ENCODE measurements at regions not wholly inside any gene's neighbourhood (a gene's known extent, or its start where the extent isn't known, plus 50 kb on each side); places are given as distances from the start of the nearest gene placed in this dataset.

DNA sequence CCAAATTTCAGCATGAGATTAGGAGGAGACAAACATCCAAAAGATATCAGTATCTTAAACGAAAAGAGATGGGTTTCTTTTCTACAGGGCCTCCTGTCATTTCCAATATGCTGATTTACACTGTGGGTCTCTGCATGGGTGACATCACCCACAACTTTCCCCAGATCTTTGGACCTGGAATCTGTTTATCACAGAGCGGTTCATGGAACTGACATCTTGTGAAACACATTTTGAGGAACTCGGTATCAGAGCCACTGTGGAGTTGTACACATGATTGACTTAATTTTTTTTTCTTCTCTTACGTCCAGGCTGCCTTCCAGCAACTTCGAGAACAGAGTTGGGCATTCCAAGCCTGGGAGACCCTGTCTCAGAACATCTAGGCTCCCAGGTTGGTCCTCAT, 80.2 kb upstream of the SERP2 start:
- DNase-seq = no peak

DNA sequence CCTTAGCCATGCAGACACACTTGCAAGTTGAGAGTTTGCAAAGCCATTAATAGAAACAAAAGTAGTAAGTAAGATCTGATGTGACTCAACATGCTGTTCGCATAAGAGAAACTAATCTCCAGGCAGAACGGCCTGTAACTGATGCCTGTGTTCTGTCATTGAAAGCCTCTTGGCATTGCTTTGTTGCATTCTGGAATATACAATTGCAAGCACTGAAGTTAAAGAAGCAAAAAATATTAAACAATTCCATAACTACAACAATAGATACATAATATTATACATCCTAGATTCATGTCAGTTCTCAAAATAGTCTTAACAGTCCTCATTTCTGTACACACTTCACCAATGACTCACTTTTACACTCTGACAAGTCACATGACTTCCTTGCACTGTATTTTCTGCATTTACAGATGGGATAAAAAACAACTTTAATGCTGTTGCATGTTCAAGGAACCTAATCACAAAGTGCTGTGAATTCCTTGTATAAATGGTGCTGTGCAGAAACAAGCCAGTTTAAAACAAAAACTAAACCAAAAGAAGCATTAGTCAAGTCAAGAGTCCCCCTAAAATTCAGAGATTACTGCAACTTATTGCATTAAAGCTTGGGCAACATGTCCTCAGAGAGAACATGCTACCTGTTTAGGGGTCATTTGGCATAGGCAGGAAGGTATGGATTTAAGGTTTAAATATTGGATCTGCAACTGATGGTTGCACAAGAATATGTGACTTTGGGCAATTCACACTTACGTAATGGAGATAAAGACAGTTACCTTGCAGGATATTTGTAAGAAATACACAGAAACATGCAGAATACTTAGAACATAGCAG, 79.5 kb upstream of the SERP2 start:
- DNase-seq = no peak

DNA sequence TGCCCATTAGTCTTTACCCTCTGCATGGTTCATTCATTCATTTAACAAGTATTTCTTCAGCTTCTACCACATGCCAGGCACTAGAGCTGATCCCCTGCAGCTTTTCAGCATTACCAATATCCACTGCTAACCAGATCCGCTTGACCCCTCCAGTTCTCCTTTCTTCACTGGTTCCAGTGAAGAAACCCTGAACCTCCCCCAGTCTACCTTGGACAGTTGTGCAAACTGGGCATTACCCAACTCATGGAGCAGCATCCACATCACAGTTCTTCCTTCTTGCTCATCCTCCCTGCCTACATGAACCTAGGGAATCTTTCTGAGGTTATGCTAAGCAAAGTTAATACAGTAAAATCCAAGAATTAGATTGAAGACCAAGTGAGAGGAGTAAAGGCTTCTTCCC, 78.7 kb upstream of the SERP2 start:
- no peak for DNase-seq

DNA sequence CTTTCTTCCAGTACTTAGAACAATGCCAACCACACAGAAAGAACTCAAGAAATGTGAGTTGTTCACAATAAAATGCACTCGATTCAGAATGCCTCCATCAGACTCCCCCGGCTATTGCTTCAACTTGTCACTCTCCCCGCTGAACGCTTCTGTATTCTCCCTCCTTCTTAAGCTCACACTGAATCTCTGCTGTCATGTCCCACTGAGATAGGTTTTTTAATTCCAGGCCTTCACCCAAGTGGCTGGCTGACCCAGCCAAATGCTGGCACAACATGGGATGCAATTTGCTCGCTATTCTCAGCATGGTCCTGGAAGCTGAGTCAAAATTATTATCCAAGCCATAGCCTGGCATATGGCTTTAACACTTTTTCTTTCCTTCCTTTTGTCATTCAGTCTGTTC, 76.8 kb upstream of the SERP2 start:
- no peak for DNase-seq

DNA sequence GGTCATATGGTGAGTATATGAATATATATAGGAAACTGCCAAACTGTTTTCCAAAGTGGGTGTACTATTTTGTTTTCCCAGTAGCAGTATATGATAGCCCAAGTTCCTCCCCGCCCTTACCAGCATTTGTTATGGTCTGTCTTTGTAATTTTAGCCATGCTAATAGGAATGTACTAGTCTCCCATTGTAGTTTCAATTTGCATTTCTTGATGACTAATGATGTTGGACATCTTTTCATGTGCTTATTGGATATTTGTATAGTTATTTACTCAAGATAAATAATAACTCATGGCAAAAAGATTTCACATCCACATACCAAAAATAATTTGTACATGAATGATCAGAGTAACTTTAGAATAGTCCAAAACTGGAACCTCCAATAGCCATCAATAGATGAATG, 75.3 kb upstream of the SERP2 start:
- DNase-seq = no peak

DNA sequence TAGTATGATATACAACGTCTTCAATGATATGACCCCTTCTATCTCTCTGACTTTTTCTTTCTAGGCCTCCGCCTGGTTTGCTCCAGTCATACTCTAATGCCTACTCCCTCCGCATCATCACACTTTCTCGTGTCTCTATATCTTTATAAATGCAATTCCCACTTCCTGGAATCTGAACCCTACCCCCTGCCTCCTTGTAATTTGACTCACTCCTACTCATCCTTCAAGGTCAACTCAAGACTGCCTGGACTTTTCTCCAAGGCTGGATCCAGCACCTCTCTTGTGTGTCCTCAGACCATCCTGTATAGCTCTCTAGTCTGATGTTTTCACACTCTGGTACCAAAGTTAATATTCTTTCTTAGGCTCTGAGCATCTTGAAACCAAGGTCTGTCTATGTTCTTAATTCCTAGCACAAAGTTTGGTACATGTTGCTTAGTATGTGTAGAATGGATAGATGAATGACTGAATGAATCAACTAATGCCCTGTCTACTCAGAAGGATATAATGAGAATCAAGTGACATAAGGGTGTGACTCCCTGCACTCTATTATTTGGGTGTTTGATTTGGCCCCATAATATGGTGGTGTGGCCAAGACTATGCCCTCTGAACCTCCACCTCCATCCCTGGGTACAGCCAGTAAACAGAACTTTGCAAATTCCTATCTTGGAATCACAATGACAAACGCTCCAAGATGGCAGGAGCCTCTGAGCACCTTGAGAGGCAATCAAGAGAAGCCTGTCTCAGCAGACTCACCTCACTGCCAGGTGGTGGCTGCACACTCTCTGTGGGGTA, 74.3 kb upstream of the SERP2 start:
- DNase-seq = no peak

DNA sequence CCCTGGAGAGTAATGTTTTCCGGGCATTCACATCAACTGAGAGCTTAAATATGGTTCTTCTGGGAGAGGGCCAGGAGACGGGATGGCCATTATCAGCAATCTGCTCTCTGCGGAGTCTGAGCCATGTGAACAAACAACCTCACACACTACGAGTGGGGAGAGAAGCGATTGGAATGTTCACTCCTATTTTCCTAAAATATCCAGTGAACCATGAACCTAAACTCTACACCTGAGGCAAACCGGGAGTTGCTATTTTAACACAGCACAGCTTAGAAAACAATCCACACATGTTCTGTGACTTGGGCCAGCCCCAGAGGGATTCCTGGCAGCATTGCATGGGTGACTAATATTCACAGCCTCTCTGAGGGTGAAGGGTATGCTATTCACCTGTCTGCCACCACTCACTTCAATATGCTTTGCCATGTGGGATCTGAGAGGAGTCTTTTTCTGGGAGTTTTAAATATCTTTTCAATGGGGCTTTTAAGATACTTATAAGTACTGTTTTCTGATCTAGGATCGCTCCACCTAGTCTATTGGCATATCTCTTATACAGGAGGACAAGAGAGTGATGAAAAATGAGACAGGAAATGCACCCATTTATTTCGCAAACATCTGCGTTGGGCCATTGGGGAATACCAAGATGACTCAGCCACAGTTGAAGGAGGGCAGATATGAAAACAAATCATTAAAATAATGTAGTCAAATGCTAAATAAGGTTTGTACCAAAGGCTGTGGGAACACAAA, 72.6 kb upstream of the SERP2 start:
- peak; percentile 83 for DNase-seq

DNA sequence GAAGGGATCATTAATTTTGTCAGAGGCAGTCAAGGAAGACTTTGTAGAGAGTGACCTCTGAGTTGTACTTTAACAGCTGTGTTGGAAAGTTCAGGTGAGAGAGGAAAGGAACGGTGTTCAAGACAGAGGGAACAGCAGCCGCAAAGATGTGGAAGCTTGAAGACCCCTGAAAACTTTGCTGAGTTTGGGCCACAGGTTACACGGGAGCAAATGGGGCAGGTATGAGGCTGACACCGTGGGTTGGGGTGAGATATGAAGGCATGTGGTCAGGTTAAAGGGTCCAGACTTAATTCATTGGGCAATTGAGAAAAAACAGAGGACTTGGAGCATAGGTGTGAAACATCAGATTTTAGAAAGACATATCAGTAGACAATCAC, 72.0 kb upstream of the SERP2 start:
- no peak for DNase-seq

DNA sequence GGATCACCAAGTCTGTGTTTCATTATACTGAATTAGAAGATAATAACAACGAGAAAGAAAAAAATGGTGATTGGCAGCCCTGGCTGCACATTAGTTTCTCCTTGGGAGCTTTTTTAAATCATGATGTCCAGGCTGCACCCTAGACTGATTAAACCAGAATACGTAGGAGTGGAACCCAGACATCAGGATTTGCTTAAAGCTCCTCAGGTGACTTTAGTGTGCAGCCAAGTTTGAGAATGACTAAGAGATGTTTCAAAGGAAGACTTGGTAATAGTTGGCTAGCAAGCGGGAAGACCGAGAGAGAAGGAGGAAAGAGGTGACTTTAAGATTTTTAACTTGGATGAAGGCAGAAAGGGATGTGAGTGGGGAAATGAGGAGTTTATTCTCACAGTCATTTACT, 71.4 kb upstream of the SERP2 start:
- peak; percentile 87 for DNase-seq

DNA sequence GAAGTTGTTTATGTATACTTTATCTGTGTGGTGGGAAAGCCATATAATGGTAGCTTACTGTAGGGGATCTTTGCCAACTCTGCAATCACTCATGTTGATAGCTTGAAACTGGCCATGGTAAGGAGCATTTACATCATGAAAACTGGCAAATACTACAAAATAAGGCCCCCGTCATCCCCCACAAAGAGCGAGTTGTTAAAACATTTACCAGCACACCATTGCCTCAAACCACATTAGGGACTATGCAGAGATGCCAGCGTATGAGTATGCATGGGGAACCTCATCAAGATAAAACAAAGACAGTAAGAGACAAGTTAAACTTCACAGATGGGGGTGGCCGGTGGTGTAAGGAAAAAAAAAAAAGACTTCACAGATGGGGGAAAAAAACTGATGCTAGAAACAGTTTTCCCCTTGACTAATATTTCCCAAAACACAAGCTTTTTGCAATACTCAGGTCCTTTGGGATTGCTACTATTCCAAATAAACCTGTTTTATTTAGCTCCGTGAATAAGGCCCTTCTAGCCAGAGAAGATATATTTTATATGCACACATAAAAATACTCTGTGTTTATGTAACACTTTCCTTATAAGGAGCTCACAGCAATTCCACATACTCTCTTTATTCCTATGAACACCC, 70.6 kb upstream of the SERP2 start:
- DNase-seq = no peak

DNA sequence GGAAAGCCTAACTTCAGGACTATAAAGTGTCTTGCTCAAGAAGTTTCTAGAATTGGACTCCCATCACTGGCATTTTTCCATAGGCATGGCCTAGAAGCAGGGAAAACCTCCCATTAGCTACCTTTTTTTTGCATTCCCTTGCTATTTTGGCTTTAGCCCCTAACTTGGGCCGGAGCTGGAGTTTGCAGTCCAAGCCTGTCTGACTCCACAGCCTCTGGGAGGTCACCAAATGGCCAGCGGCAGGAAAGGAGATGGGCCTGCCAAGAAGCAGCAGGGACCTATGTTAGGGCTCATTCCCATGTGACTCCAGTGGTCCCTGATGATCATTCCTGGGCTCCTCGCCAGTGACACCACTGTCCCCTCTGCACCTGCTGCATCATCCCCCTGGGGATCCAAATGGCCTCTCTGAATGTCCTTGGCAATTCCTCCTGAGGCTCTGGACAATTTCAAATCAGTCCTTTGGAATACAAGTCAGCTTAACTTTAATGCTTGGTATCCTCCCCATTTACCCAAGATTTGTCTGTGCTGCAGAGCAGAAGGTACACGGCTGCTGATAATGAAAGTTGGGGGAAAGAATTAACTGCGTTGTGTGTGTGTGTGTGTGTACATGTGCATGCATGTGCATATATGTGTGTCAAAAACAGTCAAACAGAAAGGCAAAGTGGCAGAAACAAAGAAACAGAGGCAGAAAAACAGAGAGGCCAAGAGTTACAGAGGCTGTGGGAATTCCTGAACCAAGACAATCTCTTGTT, 69.8 kb upstream of the SERP2 start:
- no peak for DNase-seq

DNA sequence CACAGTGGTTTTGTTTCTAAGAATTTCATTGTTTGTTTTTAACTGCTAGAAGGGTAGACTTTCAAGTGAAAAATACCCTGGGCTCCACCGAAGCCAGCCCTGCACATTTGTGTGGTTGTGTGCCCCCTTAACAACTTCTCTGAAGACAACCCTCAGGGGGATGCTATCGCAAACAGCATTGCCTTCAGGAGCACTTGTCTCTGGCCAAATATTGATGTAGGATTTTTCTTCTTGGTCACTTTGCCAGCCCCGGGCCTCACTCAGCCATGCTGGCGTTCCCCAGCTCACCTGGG, 69.2 kb upstream of the SERP2 start:
- DNase-seq = no peak

DNA sequence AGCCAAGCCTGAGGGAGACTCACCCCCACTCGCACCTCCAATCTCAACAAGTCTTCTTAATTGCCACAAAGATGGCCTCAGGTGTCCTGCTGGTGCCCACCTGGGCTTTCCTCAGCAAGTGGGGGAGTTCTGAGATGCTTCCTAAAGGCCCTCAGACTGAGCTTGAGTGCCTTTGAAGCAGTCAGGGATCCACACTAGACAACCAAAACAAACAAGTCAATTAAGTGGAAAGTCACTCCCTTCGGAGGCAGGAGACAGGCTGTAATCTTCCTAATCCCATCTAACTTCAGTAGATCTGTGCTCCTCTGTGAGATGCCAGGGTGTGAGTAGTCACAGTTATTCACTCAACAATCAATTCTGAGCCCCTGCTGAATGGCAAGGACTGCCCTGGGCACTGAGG, 68.3 kb upstream of the SERP2 start:
- no peak for DNase-seq

DNA sequence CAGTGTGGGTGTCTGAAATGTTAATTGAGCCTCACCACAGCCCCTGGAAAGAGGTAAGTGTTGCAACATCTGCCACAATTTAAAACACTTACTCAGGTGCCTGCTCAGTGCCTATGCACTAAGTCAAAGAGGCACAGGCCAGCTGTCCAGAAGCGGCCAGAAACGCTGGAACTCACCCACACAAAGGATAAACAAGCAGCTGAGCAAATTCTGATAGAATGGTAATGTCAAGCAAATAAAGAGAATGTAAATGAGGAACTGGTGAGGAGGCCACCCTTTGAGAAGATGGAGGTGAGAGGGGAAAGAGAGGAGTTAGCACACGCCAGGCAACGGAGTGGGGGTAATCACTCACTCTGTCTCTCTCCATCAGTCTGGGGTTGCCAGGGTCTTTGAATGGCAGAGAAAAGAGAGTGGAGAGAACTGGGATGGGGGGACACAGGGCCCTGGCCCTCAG, 67.7 kb upstream of the SERP2 start:
- DNase-seq = peak; percentile 89

DNA sequence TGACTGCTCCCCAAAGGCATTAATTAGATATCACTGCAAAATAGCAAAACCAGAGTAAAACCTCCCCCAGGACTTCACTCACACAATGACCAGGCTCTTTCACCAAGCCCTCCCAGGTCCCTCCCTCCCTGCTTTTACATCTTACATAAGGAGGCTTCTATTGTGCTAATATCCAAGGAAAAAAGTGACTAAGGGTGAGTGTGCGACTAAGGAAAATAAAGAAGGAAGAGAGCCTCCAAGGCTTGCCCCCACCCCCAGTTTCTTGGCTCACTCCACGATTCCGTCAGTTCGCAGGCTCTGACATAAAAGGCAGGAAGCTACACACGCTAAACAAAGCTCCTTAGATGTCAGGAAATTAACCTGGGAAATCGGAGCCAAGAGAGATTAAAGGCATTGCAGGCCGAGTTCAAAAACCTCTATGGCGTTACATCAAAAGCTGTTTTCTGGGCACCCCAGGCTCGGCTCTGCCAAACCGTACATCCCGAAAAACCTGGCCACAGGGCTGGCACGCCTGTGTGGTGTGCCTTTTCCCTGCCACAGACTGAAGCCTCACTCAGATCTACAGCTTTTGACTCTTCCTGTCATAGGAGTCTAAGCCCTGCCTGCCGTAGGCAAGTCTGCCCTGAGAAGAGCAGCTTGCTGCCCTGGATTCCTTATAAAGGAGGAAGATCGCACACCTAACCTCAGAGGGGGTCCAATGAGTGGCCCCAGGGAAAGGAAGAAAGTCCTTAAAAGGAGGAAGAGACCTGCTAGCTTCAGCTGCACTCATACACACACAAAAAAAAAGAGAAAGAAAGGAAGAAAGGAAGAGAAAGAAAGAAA, 67.0 kb upstream of the SERP2 start:
- DNase-seq = peak; percentile 64

DNA sequence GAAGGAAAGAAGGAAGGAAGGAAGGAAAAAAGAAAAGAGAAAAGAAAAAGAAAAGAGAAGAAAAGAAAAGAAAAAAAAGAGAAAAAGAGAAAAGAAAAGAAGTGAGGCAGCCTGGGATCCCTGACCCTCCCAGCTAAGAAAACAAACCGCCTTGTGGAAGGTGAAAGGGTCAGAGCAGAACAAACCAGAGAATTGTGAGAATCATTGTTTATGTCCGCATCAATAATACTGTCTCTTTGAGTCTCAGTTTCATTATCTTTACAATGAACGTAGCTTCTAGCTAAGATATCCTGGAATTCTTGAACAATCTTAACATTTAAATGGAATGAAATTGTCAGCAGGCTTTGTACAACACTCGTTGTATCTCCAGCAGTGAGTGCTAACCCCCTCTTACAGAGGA, 66.4 kb upstream of the SERP2 start:
- DNase-seq = no peak

DNA sequence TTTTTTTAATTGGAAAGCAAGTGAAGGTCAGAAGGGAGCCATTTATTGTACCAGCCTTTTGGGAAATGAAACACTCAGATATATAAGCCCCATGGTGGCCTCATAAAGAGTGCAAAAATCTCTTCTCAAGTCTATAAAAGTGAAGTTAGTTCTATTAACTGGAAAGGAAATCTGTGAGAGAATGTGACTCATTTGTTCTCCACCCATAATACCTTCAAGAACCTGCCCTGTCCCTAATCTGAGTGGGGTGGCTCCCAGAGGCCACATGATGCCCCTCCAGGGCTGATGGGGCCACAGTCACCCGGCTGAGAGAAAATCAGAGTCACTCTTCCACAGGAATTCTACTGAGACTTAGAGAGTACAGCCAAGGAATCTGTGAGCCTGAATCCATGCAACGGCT, 65.8 kb upstream of the SERP2 start:
- DNase-seq = no peak

DNA sequence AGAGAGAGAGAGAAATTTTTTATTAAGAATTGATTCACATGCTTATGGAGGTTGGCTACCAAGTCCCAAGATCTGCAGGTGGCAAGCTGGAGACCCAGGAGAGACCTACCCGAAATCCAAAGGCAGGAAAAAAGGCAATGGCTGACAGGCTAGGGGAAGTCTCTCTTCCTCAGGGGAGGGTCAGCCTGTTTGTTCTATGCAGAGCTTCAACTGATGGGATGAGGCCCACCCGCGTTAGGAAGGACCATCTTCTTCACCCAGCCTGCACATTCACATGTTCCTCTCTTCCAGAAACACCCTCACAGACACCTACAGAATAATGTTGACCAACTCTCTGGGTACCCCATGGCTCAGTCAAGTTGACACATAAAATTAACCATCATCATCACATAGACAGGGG, 65.3 kb upstream of the SERP2 start:
- DNase-seq = no peak

DNA sequence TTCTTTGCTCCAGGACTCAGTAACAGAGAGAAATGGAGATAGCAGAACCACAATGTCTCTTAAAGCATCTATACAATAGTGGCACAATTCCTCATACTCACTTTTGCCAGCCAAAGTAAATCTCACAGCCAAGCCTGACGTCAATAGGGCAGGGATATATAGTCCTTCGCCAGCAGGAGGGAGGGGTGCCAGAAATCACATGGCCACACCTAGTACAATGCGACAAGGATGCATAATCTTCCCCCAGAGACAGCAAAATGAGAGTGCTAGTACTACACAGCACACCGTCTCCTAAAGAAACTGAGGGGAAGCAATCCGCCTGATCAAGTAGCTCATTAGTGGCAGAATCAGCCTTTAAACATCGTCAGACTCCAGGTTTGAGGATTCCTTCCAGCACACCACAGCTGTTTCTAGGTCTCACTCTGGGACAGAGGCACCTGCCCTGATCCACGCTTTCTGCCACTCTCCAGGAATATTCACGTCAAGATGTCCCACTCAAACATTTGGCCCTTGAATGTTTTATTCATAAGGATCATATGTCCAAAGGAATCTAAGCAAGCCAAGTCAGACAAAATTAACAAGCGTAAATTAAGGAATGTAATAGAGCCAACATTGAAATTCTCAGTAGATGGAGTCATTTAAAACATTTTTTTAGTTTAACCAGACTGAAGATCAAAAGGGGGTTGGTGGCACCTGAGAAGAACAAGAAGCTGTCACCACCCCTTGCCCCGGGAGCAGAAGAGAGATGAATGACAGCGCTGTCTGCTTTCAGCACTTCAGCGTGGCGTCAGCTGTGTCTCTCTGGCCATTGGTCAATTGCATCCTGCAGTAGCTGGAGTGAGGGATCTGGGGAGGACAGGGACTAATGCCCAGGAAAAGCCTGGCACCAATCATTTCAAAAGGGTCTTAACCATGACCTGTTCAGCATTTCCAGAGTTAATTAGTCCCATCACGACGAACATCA, 63.5 kb upstream of the SERP2 start:
- DNase-seq = no peak

DNA sequence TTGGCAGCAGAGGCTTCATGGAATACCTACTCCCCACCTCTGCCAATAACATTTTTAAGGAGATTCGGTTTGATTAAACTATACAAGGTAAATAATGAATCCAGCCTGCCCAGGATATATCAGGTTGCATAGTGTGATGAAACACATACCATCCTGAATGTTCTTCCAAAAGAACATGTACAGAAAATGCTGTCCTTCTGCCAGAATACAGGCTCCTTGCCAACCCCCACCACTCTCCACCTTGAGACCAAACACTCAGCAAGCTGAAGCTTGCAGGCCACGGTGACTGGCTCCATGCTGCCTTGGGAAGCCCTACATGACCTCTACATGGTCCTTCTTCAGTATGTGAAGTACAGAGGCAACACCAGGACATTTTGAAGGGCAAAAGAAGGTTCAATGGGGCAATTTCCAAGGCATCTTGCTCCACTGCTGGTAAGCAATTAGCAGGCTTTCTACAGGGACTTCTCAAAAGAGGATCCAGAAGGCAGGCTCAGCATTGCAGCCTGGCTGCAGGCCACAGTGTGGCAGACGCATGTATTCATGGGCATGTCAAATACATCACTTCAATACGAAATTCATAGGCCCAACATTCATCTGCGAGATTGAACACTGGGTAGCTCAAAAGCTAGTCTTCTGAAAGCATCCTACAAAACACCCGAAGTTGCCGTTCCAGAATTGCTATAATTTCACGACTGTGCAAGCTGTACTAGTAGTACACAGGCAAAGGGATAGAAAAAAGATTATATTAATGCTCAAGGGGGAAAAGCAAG, 62.4 kb upstream of the SERP2 start:
- no peak for DNase-seq
